Mucosa of descending colon (tissue), 3 donors: ENCODE measurements at regions not wholly inside any gene's neighbourhood (a gene's known extent, or its start where the extent isn't known, plus 50 kb on each side); places are given as distances from the start of the nearest gene placed in this dataset.

Experiments
- ATAC-seq: fragments of 200-7000 bp; cut with Tn5 transposase; one replicate; pipeline ENCODE4 v1.9.1; 2020; ENCODE audit warnings: mild to moderate bottlenecking, moderate library complexity
- DNase-seq, 3 donors: peaks; one replicate each; pipeline ENCODE4 v3.0.0-alpha.2; 2020
- H3K36me3 ChIP-seq: fragments of 200-600 bp; one replicate; pipeline ENCODE4 v1.8.0; 2021; ENCODE audit warnings: low read depth, mild to moderate bottlenecking
- H3K4me1 ChIP-seq: fragments of 200-600 bp; one replicate; pipeline ENCODE4 v1.8.0; 2021; ENCODE audit warnings: low read depth, mild to moderate bottlenecking
- H3K4me3 ChIP-seq: fragments of 200-600 bp; one replicate; pipeline ENCODE4 v1.8.0; 2021; ENCODE audit warnings: mild to moderate bottlenecking
- H3K9me3 ChIP-seq: fragments of 200-600 bp; one replicate; pipeline ENCODE4 v1.8.0; 2021; ENCODE audit warnings: mild to moderate bottlenecking
- intact Hi-C, 2 donors: fragments of 100-400 bp; cut with DNase I in 1 of 2; cut with micrococcal nuclease in 1 of 2; formaldehyde crosslinking; loops; one replicate each; pipeline versions ENCODE4 v1.11.0 to v1.11.1; 2022; cut with DNase I, micrococcal nuclease
- TF ChIP-seq, protein P1 (sequence below): fragments of 200-600 bp; IDR thresholded peaks from one replicate; pipeline ENCODE4 v1.8.0; 2022; ENCODE audit warnings: antibody characterized with exemption, mild to moderate bottlenecking
- donor health status: DM: no; HTN: no; CAD: no; lungs with moderate emphysema.
- donor health status: DM: no; HTN: no; CAD: no.
- donor health status: DM: no; HTN: yes; CAD: no.

DNA sequence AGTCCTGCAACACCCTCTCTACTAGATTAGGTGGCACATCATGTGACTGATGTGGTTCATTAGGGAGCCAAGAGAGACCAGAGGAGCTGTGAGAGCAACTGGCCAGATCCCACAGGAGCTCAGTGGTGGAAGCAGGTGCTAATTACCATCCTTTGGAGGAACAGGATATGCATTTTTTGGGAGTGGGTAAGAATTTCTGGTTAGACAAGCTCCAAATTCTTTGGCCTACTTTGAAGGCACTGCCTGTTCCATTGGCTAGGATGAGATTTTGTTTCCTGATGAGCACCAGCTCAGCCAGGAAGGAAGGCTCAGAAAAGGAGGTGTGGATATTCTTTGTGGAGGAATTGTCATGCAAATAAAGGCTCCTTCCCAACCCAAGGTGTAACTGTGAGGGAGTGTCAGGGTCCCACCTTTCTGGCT, 130.3 kb upstream of the BMP2 start:
- Histone ChIP-seq H3K36me3 (no peaks in the 10 kb centered on the region), H3K4me1 (peaks cover 13% of the 10 kb centered on the region), H3K4me3 (no peak overlapping the region), H3K9me3 (no peaks in the 10 kb centered on the region)
- ATAC-seq (peak; percentile 84), DNase-seq (no peak)
- TF ChIP-seq, protein P1, sequence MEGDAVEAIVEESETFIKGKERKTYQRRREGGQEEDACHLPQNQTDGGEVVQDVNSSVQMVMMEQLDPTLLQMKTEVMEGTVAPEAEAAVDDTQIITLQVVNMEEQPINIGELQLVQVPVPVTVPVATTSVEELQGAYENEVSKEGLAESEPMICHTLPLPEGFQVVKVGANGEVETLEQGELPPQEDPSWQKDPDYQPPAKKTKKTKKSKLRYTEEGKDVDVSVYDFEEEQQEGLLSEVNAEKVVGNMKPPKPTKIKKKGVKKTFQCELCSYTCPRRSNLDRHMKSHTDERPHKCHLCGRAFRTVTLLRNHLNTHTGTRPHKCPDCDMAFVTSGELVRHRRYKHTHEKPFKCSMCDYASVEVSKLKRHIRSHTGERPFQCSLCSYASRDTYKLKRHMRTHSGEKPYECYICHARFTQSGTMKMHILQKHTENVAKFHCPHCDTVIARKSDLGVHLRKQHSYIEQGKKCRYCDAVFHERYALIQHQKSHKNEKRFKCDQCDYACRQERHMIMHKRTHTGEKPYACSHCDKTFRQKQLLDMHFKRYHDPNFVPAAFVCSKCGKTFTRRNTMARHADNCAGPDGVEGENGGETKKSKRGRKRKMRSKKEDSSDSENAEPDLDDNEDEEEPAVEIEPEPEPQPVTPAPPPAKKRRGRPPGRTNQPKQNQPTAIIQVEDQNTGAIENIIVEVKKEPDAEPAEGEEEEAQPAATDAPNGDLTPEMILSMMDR = no peak
- intact Hi-C loops = loop anchor here in 1 of 2 donors (5.0 kb wide), 2 partner anchors 130 to 180 kb away; partner anchors contain the start of gene BMP2

DNA sequence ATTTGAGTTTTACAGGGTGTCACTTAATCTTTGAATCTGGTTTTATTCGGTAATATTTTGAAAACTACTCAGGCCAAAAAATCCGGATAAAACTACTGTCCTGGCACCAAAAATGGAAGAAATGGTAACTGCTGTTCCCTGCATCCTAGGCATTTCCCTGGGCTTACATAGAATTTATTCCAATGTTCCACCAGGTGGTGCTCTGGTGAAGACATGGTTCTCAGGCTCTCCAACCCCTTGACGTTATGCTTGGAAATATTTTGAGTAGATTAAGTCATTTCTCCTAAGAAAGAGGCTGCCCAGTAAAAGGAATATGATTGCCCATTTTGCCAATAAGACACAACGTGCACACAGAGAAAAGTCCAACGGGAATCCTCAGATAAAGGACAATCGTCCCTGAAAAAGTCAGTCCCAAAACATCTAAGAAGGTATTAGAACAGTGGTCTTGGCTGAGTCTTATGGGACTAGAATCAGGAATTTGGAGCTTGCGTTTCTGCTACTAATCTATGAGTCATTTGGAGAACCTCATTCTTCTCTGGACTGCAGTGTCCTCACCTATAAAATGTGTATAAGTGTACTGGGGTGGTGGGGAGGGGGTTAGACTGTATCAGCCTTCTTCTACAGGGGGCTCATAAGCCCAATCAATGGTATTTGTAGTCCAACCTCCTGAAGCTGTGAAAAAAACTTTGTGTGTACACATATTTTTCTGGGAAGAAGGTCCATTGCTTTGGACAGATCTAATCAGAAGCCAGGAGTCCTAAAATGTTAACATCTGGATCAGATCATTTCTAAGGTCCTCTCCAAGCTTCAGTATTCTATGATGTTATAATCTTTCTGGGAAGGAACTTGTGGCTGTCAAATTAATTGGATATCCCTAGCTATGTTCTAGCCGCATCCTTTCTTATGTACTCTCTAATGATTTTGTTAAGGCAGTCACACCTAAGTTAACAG, 131.0 kb upstream of the BMP2 start:
- H3K4me1 ChIP-seq = peaks cover 13% of the 10 kb centered on the region
- intact Hi-C loops = loop anchor here in 1 of 2 donors (5.0 kb wide), 2 partner anchors 131 to 181 kb away; partner anchors contain the start of gene BMP2
- no peak overlapping the region for H3K4me3 ChIP-seq
- DNase-seq (peak in 1 of 3 donors; percentile 61), ATAC-seq (peak; percentile 89)
- TF ChIP-seq, protein P1 = peak; percentile 35
- no peaks in the 10 kb centered on the region for H3K36me3 ChIP-seq
- no peaks in the 10 kb centered on the region for H3K9me3 ChIP-seq

DNA sequence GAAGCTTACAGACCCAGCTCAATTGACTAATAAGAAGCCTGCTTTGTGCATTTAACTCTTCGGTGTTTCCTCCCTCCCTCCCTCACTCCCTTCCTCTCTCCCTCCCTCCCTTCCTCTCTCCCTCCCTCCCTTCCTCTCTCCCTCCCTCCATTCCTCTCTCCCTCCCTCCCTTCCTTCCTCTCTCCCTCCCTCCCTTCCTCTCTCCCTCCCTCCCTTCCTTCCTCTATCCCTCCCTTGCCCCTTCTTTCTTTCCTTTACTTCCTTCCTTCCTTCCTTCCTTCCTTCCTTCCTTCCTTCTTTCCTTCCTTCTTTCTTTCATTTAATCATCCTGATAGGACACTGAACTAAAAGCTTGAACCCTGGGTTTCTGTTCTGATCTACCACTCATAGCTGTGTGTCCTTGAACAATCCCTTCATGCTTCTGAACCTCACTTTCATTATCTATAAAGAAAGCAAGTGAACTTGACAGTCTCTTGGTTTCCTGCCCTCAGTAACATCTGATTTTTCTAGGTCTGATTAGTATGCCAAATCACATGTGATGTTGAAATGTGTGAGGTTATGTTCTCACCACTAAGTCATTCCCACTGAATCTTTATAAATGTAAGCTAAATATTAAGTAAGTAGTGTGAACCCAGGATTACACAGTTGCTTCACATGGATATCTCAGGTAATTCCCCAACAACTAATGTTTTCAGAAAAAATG, 132.3 kb upstream of the BMP2 start:
- Histone ChIP-seq H3K36me3 (no peaks in the 10 kb centered on the region), H3K4me3 (no peak overlapping the region), H3K9me3 (no peaks in the 10 kb centered on the region), H3K4me1 (peaks cover 13% of the 10 kb centered on the region)
- TF ChIP-seq, protein P1 = no peak
- intact Hi-C loops = loop anchor here in 1 of 2 donors (5.0 kb wide), 2 partner anchors 132 to 182 kb away; partner anchors contain the start of gene BMP2
- no peak for ATAC-seq
- no peak for DNase-seq

DNA sequence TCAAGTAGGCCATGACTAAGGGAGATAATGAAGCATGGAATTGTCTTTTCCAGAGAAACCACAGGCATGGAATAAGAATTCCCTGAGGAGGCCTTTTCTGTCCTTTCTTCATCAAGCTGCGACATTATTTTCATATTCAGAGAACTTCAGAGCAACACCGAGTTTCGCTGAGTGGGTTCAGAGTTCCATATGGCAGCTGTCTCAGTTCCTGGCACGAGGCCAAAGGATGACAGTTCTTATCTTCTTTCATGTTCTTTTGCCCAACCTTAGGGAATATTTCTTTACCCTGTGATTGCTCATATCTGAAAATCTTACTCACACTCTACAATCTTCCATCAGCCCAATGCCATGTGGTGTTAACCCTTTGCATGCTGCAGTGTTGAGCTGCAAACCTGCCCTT, 135.3 kb upstream of the BMP2 start:
- H3K4me1 ChIP-seq = peaks cover 9% of the 10 kb centered on the region
- intact Hi-C loops = no loop called here
- no peaks in the 10 kb centered on the region for H3K9me3 ChIP-seq
- DNase-seq (peak in 1 of 3 donors; percentile 40), ATAC-seq (peak; percentile 14)
- no peaks in the 10 kb centered on the region for H3K36me3 ChIP-seq
- H3K4me3 ChIP-seq = no peak overlapping the region
- TF ChIP-seq, protein P1 = no peak

DNA sequence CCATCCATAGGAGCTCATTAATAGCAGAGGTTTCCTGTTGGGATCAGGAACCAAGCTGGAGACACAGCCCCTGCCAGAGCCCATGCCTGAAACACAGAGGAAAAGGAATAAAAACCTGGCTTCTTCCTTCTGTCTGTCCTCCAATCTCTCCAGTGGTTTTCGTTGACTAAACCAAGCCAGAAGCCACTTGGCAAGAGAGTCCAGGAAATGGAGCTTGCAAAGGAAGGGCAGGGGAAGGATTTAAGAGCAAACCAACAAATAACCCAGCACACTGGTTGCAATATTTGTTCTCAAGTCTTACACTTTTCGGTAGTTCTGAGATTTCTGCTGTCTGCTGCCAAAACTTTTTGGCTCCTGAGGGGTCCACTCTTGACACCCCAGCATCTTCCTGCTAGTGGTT, 137.0 kb upstream of the BMP2 start:
- intact Hi-C loops = no loop called here
- TF ChIP-seq, protein P1 = no peak

More for the DNA sequence above, 137.0 kb upstream of the BMP2 start:
- no peaks in the 10 kb centered on the region for H3K36me3 ChIP-seq
- ATAC-seq (peak; percentile 10), DNase-seq (no peak)
- no peak overlapping the region for H3K4me3 ChIP-seq
- H3K4me1 ChIP-seq = no peaks in the 10 kb centered on the region
- no peaks in the 10 kb centered on the region for H3K9me3 ChIP-seq
